ENCODE measurements at regions not wholly inside any gene's neighbourhood (a gene's known extent, or its start where the extent isn't known, plus 50 kb on each side); places are given as distances from the start of the nearest gene placed in this dataset.

DNA sequence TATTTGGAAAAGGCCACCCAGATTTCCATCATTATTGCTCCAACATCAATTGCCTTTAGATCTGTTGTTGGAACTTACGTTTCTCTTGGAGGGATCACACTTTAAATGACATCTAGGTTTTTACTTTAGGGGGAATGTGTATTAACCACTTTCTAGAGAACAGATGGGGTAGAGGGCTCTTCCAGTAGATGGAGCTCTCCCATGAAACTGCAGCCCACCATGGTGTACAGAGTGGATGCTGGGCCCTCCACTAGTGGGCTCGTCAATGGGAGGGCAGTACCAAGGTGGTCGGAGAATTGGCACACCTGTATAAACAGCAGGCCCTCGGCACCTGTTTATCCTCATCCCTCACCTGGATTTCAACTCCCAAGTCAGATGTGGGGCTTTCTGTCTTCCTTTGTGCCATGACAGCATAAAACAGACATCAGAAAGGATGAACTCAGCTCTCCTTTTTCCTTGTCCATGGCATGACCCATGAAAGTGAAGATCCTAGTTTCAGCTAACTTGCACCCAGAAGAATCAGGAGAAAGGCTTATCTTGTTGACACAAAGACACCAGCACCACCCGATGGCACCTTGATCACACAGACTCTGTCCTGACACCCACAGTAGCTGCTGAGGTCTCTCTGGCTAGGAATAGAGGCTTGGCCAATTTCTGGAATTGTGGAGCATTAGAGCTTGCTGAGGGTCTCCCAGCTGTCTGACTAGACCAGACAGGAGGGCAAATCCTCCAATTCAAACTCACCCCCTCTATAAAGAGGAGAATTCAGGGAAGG is 150.5 kb downstream of the CYP26A1 start:
- TF ChIP-seq FOXA1 (IDR thresholded peaks at IDR 0.05) (no peak), ZNF384 (IDR thresholded peaks at IDR 0.05) (no peak), ARNT (IDR thresholded peaks at IDR 0.05) (no peak), BHLHE40 (IDR thresholded peaks at IDR 0.05; ENCODE audit: borderline replicate concordance) (no peak), LEF1 (IDR thresholded peaks at IDR 0.05; ENCODE audit: borderline replicate concordance) (no peak), HDGF (IDR thresholded peaks at IDR 0.05; ENCODE audit: borderline replicate concordance) (no peak), SUZ12 (IDR thresholded peaks at IDR 0.05) (no peak), NFRKB (IDR thresholded peaks at IDR 0.05) (no peak), FOXM1 (IDR thresholded peaks at IDR 0.05; ENCODE audit: borderline replicate concordance) (no peak), CTBP1 (IDR thresholded peaks at IDR 0.05; ENCODE audit: borderline replicate concordance) (no peak), ELF4 (IDR thresholded peaks at IDR 0.05) (no peak), SP1 (IDR thresholded peaks at IDR 0.05) (no peak)
- TF ChIP-seq, protein P1, sequence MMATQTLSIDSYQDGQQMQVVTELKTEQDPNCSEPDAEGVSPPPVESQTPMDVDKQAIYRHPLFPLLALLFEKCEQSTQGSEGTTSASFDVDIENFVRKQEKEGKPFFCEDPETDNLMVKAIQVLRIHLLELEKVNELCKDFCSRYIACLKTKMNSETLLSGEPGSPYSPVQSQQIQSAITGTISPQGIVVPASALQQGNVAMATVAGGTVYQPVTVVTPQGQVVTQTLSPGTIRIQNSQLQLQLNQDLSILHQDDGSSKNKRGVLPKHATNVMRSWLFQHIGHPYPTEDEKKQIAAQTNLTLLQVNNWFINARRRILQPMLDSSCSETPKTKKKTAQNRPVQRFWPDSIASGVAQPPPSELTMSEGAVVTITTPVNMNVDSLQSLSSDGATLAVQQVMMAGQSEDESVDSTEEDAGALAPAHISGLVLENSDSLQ (IDR thresholded peaks at IDR 0.05): no peak
